Epithelial cell of esophagus (primary cell): ENCODE measurements at regions not wholly inside any gene's neighbourhood (a gene's known extent, or its start where the extent isn't known, plus 50 kb on each side); places are given as distances from the start of the nearest gene placed in this dataset.

Source experiments
- DNase-seq: peaks from one replicate; pipeline ENCODE4 v3.0.0; 2010; ENCODE audit warnings: low read depth
- H3K4me3 ChIP-seq: 2 replicates; pipeline ENCODE4 v1.5.1; 2011; ENCODE audit warnings: mild to moderate bottlenecking, low read length, control low read depth
- TF ChIP-seq, protein P1 (sequence below): IDR thresholded peaks from 2 replicates; pipeline ENCODE4 v1.5.1; 2011; ENCODE audit warnings: low read depth, mild to moderate bottlenecking, low read length, control low read depth, inconsistent platforms; ENCODE audit not compliant: insufficient read depth; ENCODE audit errors: missing control alignments

GRCh38 chr2:140154271-140154670 lies 1374.1 kb upstream of the NXPH2 start:
- DNase-seq = no peak
- TF ChIP-seq, protein P1, sequence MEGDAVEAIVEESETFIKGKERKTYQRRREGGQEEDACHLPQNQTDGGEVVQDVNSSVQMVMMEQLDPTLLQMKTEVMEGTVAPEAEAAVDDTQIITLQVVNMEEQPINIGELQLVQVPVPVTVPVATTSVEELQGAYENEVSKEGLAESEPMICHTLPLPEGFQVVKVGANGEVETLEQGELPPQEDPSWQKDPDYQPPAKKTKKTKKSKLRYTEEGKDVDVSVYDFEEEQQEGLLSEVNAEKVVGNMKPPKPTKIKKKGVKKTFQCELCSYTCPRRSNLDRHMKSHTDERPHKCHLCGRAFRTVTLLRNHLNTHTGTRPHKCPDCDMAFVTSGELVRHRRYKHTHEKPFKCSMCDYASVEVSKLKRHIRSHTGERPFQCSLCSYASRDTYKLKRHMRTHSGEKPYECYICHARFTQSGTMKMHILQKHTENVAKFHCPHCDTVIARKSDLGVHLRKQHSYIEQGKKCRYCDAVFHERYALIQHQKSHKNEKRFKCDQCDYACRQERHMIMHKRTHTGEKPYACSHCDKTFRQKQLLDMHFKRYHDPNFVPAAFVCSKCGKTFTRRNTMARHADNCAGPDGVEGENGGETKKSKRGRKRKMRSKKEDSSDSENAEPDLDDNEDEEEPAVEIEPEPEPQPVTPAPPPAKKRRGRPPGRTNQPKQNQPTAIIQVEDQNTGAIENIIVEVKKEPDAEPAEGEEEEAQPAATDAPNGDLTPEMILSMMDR = no peak
- H3K4me3 ChIP-seq = no peak overlapping the region

GRCh38 chr2:140144611-140145010 lies 1364.4 kb upstream of the NXPH2 start:
- no peak for DNase-seq
- H3K4me3 ChIP-seq = no peak overlapping the region
- TF ChIP-seq, protein P1 = no peak

DNA sequence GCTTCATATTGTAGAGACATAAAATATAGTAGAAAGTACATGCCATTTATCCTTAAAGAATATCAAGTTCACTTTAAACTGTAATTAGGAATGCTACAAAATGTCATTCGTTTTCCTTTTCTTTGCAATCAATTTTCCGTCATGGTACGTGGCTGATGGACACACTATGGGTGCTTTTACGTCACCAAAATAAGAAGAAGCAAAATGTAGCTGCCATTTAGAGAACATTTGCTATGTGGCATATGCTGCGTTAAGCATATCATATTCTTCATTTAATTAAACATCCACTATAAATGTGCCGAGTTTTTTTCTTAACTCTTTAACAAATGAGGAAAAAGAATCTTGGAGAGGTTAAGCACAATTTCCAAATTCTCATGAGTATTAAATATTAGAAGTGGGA lies 1358.5 kb upstream of the NXPH2 start:
- TF ChIP-seq, protein P1 = no peak
- no peak for DNase-seq
- H3K4me3 ChIP-seq = no peak overlapping the region

DNA sequence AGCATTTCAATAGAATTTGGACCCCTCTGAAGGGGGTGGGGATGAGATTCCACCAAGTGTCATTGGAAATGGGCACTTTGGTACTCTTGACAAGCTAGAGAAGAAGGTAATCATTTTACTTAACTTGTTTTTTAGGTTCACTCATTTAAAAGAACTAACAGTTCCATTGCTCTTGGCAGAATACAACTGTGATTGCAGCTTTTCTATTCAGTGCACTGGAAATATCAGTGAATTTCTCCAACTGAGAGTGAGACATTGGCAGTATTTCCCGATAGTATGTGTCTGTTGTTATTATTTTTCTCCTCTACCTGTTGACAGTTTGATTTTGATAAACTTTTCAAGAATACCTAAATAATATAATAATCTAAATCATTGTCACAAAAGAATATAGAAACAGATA lies 1356.7 kb upstream of the NXPH2 start:
- no peak overlapping the region for H3K4me3 ChIP-seq
- DNase-seq = no peak
- TF ChIP-seq, protein P1 = no peak

- TF ChIP-seq, protein P1 = no peak
- H3K4me3 ChIP-seq = no peak overlapping the region
- no peak for DNase-seq
Measured at GRCh38 chr2:140136366-140136765, 1356.2 kb upstream of the NXPH2 start.

DNA sequence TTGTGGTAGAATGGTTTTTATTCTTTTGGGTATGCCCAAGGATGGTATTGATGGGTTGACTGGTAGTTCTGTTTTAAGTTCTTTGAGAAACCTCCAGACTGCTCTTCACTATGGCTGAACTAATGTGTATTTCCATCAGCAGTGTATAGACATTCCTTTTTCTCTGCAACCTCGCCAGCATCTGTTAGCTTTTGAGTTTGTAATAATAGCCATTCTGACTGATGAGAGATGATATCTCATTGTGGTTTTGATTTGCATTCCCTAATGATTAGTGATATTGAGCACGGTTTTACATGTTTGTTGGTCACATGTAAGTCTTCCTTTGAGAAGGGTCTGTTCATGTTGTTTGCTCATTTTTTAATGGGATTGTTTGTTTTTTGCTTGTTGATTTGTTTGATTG lies 1348.7 kb upstream of the NXPH2 start:
- TF ChIP-seq, protein P1 = no peak
- no peak for DNase-seq
- no peak overlapping the region for H3K4me3 ChIP-seq

- DNase-seq = no peak
- no peak overlapping the region for H3K4me3 ChIP-seq
- TF ChIP-seq, protein P1 = no peak
Measured at GRCh38 chr2:140122001-140122400, 1341.8 kb upstream of the NXPH2 start.
